ENCODE measurements at regions not wholly inside any gene's neighbourhood (a gene's known extent, or its start where the extent isn't known, plus 50 kb on each side); places are given as distances from the start of the nearest gene placed in this dataset.

- H3K9me3 Mint-ChIP-seq = peaks cover 2 to 17% (median 5%) of the 10 kb centered on the region in 7 donors
- H3K4me1 Mint-ChIP-seq = no peaks in the 10 kb centered on the region
- H3K4me3 Mint-ChIP-seq = no peak overlapping the region
- Histone ChIP-seq H3K9me3 (ENCODE audit: control insufficient read depth in 2 of 2, low read length in 2 of 2) (peaks cover 0 to 2% of the 10 kb centered on the region in 2 experiments), H3K4me1 (ENCODE audit: control insufficient read depth, insufficient read depth, low read length, poor library complexity, severe bottlenecking) (no peaks in the 10 kb centered on the region), H3K27me3 (ENCODE audit: control insufficient read depth, insufficient read depth, low read length) (no peaks in the 10 kb centered on the region), H3K27ac (ENCODE audit: insufficient read depth, low read length, poor library complexity, severe bottlenecking) (no peak overlapping the region), H3K4me3 (ENCODE audit: low read depth, low read length) (no peak overlapping the region), H3K36me3 (ENCODE audit: control insufficient read depth, insufficient read depth, low read length) (no peaks in the 10 kb centered on the region)
- ATAC-seq (ENCODE audit: low read depth in 2 of 2) = no peak
- H3K27ac Mint-ChIP-seq = no peak overlapping the region
- no peaks in the 10 kb centered on the region for H3K27me3 Mint-ChIP-seq
- DNase-seq = no peak
- no peaks in the 10 kb centered on the region for H3K36me3 Mint-ChIP-seq
Observed at GRCh38 chr13:105630431-105630830, 905.0 kb downstream of the EFNB2 start.

DNA sequence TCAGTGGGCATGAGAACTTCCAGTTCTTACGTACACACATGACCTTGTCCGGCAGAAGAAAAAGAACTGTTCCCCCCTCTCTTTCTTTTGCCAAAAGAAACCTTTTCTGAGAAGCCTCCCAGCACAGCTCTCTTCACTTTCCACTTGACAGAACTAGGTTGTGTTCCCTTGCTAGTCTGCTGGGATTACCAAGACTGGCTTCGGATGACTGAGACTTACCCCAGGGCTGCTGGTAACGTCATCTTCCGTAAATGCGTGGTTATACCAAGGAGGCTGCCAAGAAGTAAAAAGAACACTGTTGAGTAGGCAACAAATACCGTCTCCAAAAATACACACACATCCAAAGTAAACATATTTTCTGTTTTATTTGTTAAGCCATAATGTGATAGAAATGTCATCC is 908.2 kb downstream of the EFNB2 start:
- ATAC-seq (ENCODE audit: low read depth in 2 of 2) (no peak), DNase-seq (no peak)
- H3K27me3 Mint-ChIP-seq = no peaks in the 10 kb centered on the region
- no peaks in the 10 kb centered on the region for H3K4me1 Mint-ChIP-seq
- no peak overlapping the region for H3K27ac Mint-ChIP-seq
- H3K4me3 Mint-ChIP-seq = no peak overlapping the region
- peaks cover 0 to 2% of the 10 kb centered on the region in 2 experiments for H3K9me3 ChIP-seq (ENCODE audit: control insufficient read depth in 2 of 2, low read length in 2 of 2)
- H3K9me3 Mint-ChIP-seq = peaks cover 0 to 10% (median 5%) of the 10 kb centered on the region in 7 donors
- H3K36me3 Mint-ChIP-seq = no peaks in the 10 kb centered on the region
- H3K27me3 ChIP-seq (ENCODE audit: control insufficient read depth, insufficient read depth, low read length) = no peaks in the 10 kb centered on the region
- no peaks in the 10 kb centered on the region for H3K4me1 ChIP-seq (ENCODE audit: control insufficient read depth, insufficient read depth, low read length, poor library complexity, severe bottlenecking)
- no peak overlapping the region for H3K27ac ChIP-seq (ENCODE audit: insufficient read depth, low read length, poor library complexity, severe bottlenecking)
- H3K4me3 ChIP-seq (ENCODE audit: low read depth, low read length) = no peak overlapping the region
- H3K36me3 ChIP-seq (ENCODE audit: control insufficient read depth, insufficient read depth, low read length) = no peaks in the 10 kb centered on the region

- DNase-seq = no peak
- H3K4me3 Mint-ChIP-seq = no peak overlapping the region
- no peaks in the 10 kb centered on the region for H3K4me1 ChIP-seq (ENCODE audit: control insufficient read depth, insufficient read depth, low read length, poor library complexity, severe bottlenecking)
- peaks cover 0 to 2% of the 10 kb centered on the region in 2 experiments for H3K9me3 ChIP-seq (ENCODE audit: control insufficient read depth in 2 of 2, low read length in 2 of 2)
- no peak overlapping the region for H3K27ac ChIP-seq (ENCODE audit: insufficient read depth, low read length, poor library complexity, severe bottlenecking)
- H3K36me3 ChIP-seq (ENCODE audit: control insufficient read depth, insufficient read depth, low read length) = no peaks in the 10 kb centered on the region
- no peak for ATAC-seq (ENCODE audit: low read depth in 2 of 2)
- no peak overlapping the region for H3K4me3 ChIP-seq (ENCODE audit: low read depth, low read length)
- H3K36me3 Mint-ChIP-seq = no peaks in the 10 kb centered on the region
- peaks cover 0 to 8% (median 4%) of the 10 kb centered on the region in 7 donors for H3K9me3 Mint-ChIP-seq
- no peaks in the 10 kb centered on the region for H3K4me1 Mint-ChIP-seq
- no peaks in the 10 kb centered on the region for H3K27me3 ChIP-seq (ENCODE audit: control insufficient read depth, insufficient read depth, low read length)
- no peak overlapping the region for H3K27ac Mint-ChIP-seq
- no peaks in the 10 kb centered on the region for H3K27me3 Mint-ChIP-seq
Observed at GRCh38 chr13:105625691-105626090, 909.8 kb downstream of the EFNB2 start.

DNA sequence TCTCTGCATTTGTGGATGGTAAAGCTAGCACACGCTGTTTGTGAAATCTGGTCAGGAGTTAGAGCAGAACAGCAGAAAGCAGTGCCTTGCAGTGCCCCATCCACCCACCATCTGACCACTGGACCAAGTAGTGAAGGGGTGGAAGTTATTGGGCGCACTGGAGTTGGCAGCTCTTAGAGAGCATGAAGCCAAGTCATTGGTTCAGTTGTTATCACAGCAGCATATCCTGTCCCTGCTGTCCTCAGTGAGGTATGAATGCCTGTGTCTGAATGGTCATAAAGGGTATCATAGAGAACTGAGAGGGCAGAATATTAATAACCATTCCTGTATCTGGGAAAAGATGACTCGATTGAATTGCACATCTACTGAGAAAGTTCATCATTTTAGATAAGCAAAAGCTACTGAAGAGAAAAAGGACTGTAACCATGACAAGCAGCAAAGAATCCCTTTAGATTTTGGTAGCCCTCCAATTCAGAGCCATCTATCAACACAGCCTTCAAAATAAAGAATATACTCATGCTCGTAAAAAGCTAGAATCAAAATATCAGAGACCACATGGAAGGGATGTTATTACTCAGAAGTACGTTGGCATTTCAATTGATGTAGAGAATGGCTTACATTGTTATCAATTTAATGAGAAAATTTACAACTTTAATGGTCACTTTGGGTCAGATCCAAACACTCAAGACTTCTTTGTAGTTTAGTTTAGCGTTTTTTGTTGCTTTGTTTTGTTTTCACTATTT is 919.0 kb downstream of the EFNB2 start:
- no peaks in the 10 kb centered on the region for H3K36me3 Mint-ChIP-seq
- peaks cover 0 to 2% (median 0%) of the 10 kb centered on the region in 7 donors for H3K9me3 Mint-ChIP-seq
- Histone ChIP-seq H3K4me3 (ENCODE audit: low read depth, low read length) (no peak overlapping the region), H3K27me3 (ENCODE audit: control insufficient read depth, insufficient read depth, low read length) (no peaks in the 10 kb centered on the region), H3K9me3 (ENCODE audit: control insufficient read depth in 2 of 2, low read length in 2 of 2) (no peaks in the 10 kb centered on the region), H3K27ac (ENCODE audit: insufficient read depth, low read length, poor library complexity, severe bottlenecking) (no peak overlapping the region), H3K4me1 (ENCODE audit: control insufficient read depth, insufficient read depth, low read length, poor library complexity, severe bottlenecking) (no peaks in the 10 kb centered on the region), H3K36me3 (ENCODE audit: control insufficient read depth, insufficient read depth, low read length) (no peaks in the 10 kb centered on the region)
- no peak overlapping the region for H3K27ac Mint-ChIP-seq
- no peak for DNase-seq
- no peak for ATAC-seq (ENCODE audit: low read depth in 2 of 2)
- no peak overlapping the region for H3K4me3 Mint-ChIP-seq
- H3K27me3 Mint-ChIP-seq = no peaks in the 10 kb centered on the region
- H3K4me1 Mint-ChIP-seq = no peaks in the 10 kb centered on the region

GRCh38 chr13:105612541-105612940 is 922.9 kb downstream of the EFNB2 start:
- no peak overlapping the region for H3K27ac Mint-ChIP-seq

GRCh38 chr13:105611424-105611823 is 924.0 kb downstream of the EFNB2 start:
- Histone ChIP-seq H3K27ac (ENCODE audit: insufficient read depth, low read length, poor library complexity, severe bottlenecking) (no peak overlapping the region), H3K36me3 (ENCODE audit: control insufficient read depth, insufficient read depth, low read length) (no peaks in the 10 kb centered on the region), H3K9me3 (ENCODE audit: control insufficient read depth in 2 of 2, low read length in 2 of 2) (no peaks in the 10 kb centered on the region), H3K4me1 (ENCODE audit: control insufficient read depth, insufficient read depth, low read length, poor library complexity, severe bottlenecking) (no peaks in the 10 kb centered on the region), H3K4me3 (ENCODE audit: low read depth, low read length) (no peak overlapping the region), H3K27me3 (ENCODE audit: control insufficient read depth, insufficient read depth, low read length) (no peaks in the 10 kb centered on the region)
- Mint-ChIP-seq H3K9me3 (peaks cover 0 to 2% (median 0%) of the 10 kb centered on the region in 7 donors), H3K27me3 (no peaks in the 10 kb centered on the region), H3K27ac (no peak overlapping the region), H3K36me3 (no peaks in the 10 kb centered on the region), H3K4me3 (no peak overlapping the region), H3K4me1 (no peaks in the 10 kb centered on the region)
- DNase-seq (no peak), ATAC-seq (ENCODE audit: low read depth in 2 of 2) (no peak)

More at GRCh38 chr13:105612541-105612940, 922.9 kb downstream of the EFNB2 start:
- no peaks in the 10 kb centered on the region for H3K27me3 Mint-ChIP-seq
- ATAC-seq (ENCODE audit: low read depth in 2 of 2) = no peak
- Histone ChIP-seq H3K27me3 (ENCODE audit: control insufficient read depth, insufficient read depth, low read length) (no peaks in the 10 kb centered on the region), H3K4me3 (ENCODE audit: low read depth, low read length) (no peak overlapping the region), H3K4me1 (ENCODE audit: control insufficient read depth, insufficient read depth, low read length, poor library complexity, severe bottlenecking) (no peaks in the 10 kb centered on the region), H3K27ac (ENCODE audit: insufficient read depth, low read length, poor library complexity, severe bottlenecking) (no peak overlapping the region), H3K36me3 (ENCODE audit: control insufficient read depth, insufficient read depth, low read length) (no peaks in the 10 kb centered on the region), H3K9me3 (ENCODE audit: control insufficient read depth in 2 of 2, low read length in 2 of 2) (no peaks in the 10 kb centered on the region)
- H3K9me3 Mint-ChIP-seq = peaks cover 0 to 2% (median 0%) of the 10 kb centered on the region in 7 donors
- H3K4me1 Mint-ChIP-seq = no peaks in the 10 kb centered on the region
- H3K36me3 Mint-ChIP-seq = no peaks in the 10 kb centered on the region
- no peak for DNase-seq
- no peak overlapping the region for H3K4me3 Mint-ChIP-seq

DNA sequence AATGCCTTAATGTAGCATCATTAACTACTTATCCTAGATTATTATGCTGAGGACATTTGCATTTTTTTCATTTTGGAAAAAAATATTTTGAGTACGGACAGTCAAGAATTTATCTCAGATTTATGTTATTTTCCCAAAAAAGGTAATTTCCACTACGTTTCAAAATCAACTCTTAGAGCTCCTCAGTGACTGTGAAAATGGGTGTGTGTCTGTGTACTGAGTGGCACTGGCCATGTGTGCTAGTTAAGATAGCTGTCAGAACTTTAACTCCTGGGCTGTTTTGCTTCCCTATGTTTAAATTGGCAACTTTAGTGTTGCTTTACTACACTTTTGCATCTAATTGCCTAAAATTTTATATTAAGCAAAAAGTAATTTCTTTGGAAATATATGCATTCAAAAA is 927.4 kb downstream of the EFNB2 start:
- no peak overlapping the region for H3K4me3 ChIP-seq (ENCODE audit: low read depth, low read length)
- no peaks in the 10 kb centered on the region for H3K9me3 ChIP-seq (ENCODE audit: control insufficient read depth in 2 of 2, low read length in 2 of 2)
- no peaks in the 10 kb centered on the region for H3K36me3 ChIP-seq (ENCODE audit: control insufficient read depth, insufficient read depth, low read length)
- Mint-ChIP-seq H3K36me3 (no peaks in the 10 kb centered on the region), H3K27ac (no peak overlapping the region), H3K4me3 (no peak overlapping the region), H3K27me3 (no peaks in the 10 kb centered on the region), H3K9me3 (peaks cover 0 to 5% (median under 1%) of the 10 kb centered on the region in 7 donors), H3K4me1 (no peaks in the 10 kb centered on the region)
- no peaks in the 10 kb centered on the region for H3K27me3 ChIP-seq (ENCODE audit: control insufficient read depth, insufficient read depth, low read length)
- ATAC-seq (ENCODE audit: low read depth in 2 of 2) (no peak), DNase-seq (no peak)
- no peak overlapping the region for H3K27ac ChIP-seq (ENCODE audit: insufficient read depth, low read length, poor library complexity, severe bottlenecking)
- no peaks in the 10 kb centered on the region for H3K4me1 ChIP-seq (ENCODE audit: control insufficient read depth, insufficient read depth, low read length, poor library complexity, severe bottlenecking)

DNA sequence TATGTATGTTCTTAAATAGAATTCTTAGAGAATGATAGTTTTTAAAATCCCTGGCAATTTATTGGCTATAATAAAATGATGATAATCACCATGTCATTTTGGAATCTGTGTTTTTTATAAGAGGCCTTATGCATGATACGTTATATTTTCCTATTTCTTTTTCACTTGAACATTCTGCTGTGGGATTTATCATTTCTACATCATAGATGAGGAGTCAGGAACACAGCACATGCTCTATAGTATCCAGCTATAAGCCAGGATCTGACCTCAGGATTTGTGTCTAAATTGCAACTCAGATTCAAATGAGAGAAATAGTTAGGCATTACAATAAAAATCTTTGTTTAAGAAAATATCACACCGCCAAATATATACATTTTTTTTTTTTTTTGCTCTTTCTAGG is 928.0 kb downstream of the EFNB2 start:
- Histone ChIP-seq H3K27me3 (ENCODE audit: control insufficient read depth, insufficient read depth, low read length) (no peaks in the 10 kb centered on the region), H3K4me1 (ENCODE audit: control insufficient read depth, insufficient read depth, low read length, poor library complexity, severe bottlenecking) (no peaks in the 10 kb centered on the region), H3K4me3 (ENCODE audit: low read depth, low read length) (no peak overlapping the region), H3K27ac (ENCODE audit: insufficient read depth, low read length, poor library complexity, severe bottlenecking) (no peak overlapping the region), H3K9me3 (ENCODE audit: control insufficient read depth in 2 of 2, low read length in 2 of 2) (no peaks in the 10 kb centered on the region), H3K36me3 (ENCODE audit: control insufficient read depth, insufficient read depth, low read length) (no peaks in the 10 kb centered on the region)
- ATAC-seq (ENCODE audit: low read depth in 2 of 2) = no peak
- DNase-seq = no peak
- Mint-ChIP-seq H3K4me1 (no peaks in the 10 kb centered on the region), H3K4me3 (no peak overlapping the region), H3K27me3 (no peaks in the 10 kb centered on the region), H3K36me3 (no peaks in the 10 kb centered on the region), H3K27ac (no peak overlapping the region), H3K9me3 (peaks cover 0 to 5% (median 1%) of the 10 kb centered on the region in 7 donors)

Measured in CD4-positive, CD25-positive, alpha-beta regulatory T cell (primary cell).